LNCaP clone FGC (cell line): ENCODE measurements at regions not wholly inside any gene's neighbourhood (a gene's known extent, or its start where the extent isn't known, plus 50 kb on each side); places are given as distances from the start of the nearest gene placed in this dataset.

Experiments used
- DNase-seq: peaks from one replicate; pipeline ENCODE4 v3.0.0-alpha.2; 2011; ENCODE audit warnings: low read depth
- H3K4me3 ChIP-seq: 2 replicates; pipeline ENCODE4 v1.5.1; 2011; ENCODE audit warnings: mild to moderate bottlenecking, low read depth, low read length, control low read depth
- TF ChIP-seq, protein P1 (sequence below): IDR thresholded peaks from 2 replicates; pipeline ENCODE4 v1.5.1; 2012; ENCODE audit warnings: mild to moderate bottlenecking; ENCODE audit not compliant: control insufficient read depth, insufficient read depth; ENCODE audit errors: extremely low read depth

DNA sequence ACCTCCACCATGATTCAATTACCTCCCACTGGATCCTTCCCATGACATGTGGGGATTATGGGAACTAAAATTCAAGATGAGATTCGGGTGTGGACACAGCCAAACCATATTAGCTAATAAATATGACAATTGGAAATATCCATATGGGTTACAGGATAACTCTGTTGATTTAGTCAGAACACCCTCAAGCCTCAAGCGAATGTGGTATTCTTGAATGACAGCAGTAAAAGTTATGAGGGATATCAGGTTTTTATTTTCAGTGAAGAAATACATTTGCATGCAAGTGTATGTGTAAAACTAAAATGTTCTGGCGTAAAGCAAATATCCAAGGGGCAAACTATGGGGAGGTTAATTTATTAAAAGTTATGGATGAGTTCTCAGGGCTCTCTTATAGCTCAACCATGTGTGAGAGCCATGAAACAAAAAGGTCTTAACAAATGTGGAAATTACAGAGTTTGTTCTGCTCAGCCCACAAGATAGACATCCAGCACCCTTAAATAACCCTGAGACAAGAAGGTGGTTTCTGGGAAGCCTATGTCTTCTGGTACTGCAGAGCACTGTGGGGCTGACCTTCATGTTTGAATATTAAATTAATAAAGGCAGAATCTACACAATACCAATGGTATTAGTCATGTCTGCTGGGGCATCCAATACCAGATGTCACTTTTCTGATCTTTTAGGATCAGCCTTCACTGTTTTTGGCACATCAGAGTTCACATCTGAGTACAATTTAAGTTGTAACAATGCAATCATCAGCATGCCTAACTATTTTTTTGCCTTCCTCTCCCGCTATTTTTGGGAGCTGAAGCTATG is 370.5 kb upstream of the RSPO3 start:
- TF ChIP-seq, protein P1, sequence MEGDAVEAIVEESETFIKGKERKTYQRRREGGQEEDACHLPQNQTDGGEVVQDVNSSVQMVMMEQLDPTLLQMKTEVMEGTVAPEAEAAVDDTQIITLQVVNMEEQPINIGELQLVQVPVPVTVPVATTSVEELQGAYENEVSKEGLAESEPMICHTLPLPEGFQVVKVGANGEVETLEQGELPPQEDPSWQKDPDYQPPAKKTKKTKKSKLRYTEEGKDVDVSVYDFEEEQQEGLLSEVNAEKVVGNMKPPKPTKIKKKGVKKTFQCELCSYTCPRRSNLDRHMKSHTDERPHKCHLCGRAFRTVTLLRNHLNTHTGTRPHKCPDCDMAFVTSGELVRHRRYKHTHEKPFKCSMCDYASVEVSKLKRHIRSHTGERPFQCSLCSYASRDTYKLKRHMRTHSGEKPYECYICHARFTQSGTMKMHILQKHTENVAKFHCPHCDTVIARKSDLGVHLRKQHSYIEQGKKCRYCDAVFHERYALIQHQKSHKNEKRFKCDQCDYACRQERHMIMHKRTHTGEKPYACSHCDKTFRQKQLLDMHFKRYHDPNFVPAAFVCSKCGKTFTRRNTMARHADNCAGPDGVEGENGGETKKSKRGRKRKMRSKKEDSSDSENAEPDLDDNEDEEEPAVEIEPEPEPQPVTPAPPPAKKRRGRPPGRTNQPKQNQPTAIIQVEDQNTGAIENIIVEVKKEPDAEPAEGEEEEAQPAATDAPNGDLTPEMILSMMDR = no peak
- H3K4me3 ChIP-seq = no peak overlapping the region
- no peak for DNase-seq

DNA sequence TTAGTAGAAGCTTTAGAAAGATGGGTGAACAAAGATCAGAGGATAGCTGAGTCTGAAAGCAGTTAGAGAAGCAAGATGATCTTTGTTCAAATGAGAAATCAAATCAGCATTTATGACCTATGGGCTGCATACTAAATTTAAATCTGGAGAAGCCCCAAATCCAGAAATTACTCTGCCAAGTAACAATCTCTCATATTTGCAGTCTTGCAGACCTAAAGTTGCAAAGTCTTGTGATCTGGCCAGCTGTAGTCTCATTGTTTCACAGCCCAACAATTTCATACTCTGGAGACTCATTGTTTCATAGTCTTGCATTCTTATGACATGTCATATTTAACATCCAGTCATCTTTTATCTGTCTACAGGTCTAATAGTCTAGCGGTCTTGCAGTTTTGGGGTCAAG is 364.9 kb upstream of the RSPO3 start:
- no peak overlapping the region for H3K4me3 ChIP-seq
- TF ChIP-seq, protein P1 = no peak
- no peak for DNase-seq

DNA sequence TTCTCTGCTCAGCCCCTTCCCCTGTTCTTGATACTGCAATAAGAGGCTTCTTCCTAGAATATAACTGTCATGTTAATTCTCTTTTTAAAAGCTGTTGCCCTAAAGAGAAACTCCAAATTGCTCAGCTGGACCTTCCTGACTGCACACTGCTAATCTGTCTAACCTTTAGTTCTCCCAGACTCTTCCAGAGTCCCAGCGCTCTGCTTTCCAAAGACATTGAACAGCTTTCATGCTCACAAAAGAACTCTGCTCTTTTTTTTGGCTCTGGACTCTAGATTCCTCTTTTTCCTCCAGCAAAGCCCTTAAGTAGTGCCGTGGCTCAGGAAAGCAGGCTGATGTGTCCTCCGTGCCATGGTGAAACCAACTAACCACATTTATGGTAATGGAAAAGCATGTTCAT is 356.6 kb upstream of the RSPO3 start:
- H3K4me3 ChIP-seq = no peak overlapping the region
- TF ChIP-seq, protein P1 = no peak
- DNase-seq = no peak

DNA sequence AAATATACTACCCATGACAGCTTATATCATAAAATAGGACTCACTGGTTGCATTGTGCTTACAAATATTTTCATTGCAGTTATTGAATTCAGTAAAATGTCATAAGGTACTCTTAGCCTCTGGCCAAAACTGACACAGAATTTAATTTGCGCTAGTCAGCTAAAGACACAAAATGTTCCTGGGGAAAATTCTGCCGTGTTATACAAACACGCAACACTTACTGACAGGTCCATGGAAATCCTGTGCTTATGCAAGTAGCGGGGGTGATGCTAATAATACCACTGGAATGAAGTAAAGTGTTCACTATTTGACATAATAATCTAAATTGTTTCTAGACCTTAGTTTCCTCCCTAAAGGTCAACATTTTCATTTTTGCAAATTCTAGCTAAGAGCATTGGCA is 354.4 kb upstream of the RSPO3 start:
- TF ChIP-seq, protein P1 = no peak
- DNase-seq = no peak
- no peak overlapping the region for H3K4me3 ChIP-seq

DNA sequence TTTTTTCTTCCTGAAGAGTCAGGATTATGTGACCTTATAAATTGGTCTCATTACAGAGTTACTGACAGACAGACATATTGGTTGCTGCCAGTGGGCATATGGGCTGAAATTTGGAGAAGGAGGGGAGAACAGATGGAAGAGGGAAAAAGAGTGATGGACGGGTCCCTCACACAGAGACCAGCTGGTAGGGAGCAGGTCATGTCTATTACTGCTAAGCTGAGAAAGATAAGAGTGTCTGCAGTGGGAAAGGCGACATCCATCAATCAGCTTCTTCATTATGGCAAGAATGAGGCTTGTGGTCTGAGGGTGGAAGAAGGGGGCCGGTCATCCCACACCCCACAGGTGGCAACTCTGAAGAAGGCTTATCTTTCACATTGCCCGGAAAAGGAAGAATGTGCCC is 353.8 kb upstream of the RSPO3 start:
- TF ChIP-seq, protein P1 = no peak
- no peak for DNase-seq
- H3K4me3 ChIP-seq = no peak overlapping the region

DNA sequence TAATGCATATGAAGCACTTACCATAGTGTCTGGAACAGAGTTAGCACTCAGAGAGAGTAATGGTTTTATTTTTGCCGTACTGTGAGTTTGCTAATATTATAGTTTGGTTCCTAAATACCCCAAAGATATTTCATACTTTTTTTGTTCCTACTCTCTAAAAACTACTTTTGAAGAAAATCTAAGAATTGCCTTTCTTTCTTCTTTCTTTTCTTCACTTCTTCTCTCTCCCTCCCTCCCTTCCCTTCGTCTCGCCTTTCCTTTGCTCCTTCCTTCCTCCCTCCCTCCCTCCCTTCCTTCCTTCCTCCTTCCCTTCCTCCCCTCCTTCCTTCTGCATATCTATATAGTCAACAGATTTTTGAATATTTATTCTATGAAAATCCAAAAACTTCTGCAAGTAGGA is 351.7 kb upstream of the RSPO3 start:
- H3K4me3 ChIP-seq = no peak overlapping the region
- TF ChIP-seq, protein P1 = no peak
- DNase-seq = no peak

DNA sequence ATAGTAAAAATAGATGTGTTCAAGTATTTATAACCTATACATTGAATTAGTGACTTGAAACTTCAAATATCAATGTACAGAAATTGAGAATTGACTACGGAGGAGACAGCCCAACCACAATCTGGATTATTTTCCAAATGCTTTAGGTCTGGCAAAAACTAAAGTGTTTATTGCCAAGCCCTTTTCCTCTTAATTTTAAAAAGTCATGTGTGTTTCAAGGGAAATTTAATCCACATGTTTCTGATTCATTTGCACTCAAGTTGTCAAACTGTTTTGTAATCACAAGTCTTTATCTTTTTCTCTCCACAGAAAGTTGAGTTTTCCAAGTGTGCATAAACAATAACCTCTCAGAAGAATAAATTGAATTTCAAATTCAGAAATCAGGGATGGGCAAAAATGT is 350.8 kb upstream of the RSPO3 start:
- H3K4me3 ChIP-seq = no peak overlapping the region
- DNase-seq = no peak
- TF ChIP-seq, protein P1 = no peak
